Keratinocyte (primary cell): ENCODE measurements at regions not wholly inside any gene's neighbourhood (a gene's known extent, or its start where the extent isn't known, plus 50 kb on each side); places are given as distances from the start of the nearest gene placed in this dataset.

Experiments
- DNase-seq: peaks from one replicate; pipeline ENCODE4 v3.0.0-alpha.2; 2011; ENCODE audit warnings: low read depth, missing footprints, low spot score
- FAIRE-seq: peaks from 2 replicates; lab custom pipeline; 2011; peaks lifted over from hg19 to GRCh38; lab: Jason Lieb, UNC
- H2AFZ ChIP-seq: 2 replicates; pipeline ENCODE4 v1.6.0; 2012; ENCODE audit warnings: low read length, control low read depth, inconsistent platforms; ENCODE audit not compliant: control insufficient read depth
- H3K27ac ChIP-seq: 2 replicates; pipeline ENCODE4 v1.5.1; 2011; ENCODE audit warnings: low read length; ENCODE audit not compliant: control insufficient read depth, insufficient read depth
- H3K27me3 ChIP-seq: 3 replicates; pipeline ENCODE4 v1.6.0; 2011; ENCODE audit warnings: low read length; ENCODE audit not compliant: control insufficient read depth, insufficient read depth; ENCODE audit errors: extremely low read depth
- H3K36me3 ChIP-seq, 2 experiments: 2 replicates in 1 of 2; 3 replicates in 1 of 2; pipeline ENCODE4 v1.5.1; 2011; ENCODE audit warnings: low read length in 2 of 2, mild to moderate bottlenecking in 1 of 2; ENCODE audit not compliant: control insufficient read depth in 2 of 2, insufficient read depth in 2 of 2; ENCODE audit errors: extremely low read depth in 1 of 2
- H3K4me1 ChIP-seq: 3 replicates; pipeline ENCODE4 v1.5.1; 2011; ENCODE audit warnings: low read length; ENCODE audit not compliant: control insufficient read depth, insufficient read depth; ENCODE audit errors: extremely low read depth
- H3K4me2 ChIP-seq: 3 replicates; pipeline ENCODE4 v1.6.0; 2011; ENCODE audit warnings: low read depth, low read length; ENCODE audit not compliant: control insufficient read depth, insufficient read depth; ENCODE audit errors: extremely low read depth
- H3K4me3 ChIP-seq, 3 experiments: fragments of 200-600 bp in 1 of 3; sonication (generic) in 1 of 3; 2 replicates in 2 of 3; 3 replicates in 1 of 3; pipeline ENCODE4 v1.5.1; 2011 to 2016; ENCODE audit warnings: low read length in 3 of 3, mild to moderate bottlenecking in 3 of 3, control low read depth in 2 of 3, inconsistent platforms in 1 of 3, low read depth in 1 of 3, mixed read lengths in 1 of 3, mixed run types in 1 of 3, moderate library complexity in 1 of 3; ENCODE audit not compliant: control insufficient read depth in 2 of 3, insufficient read depth in 2 of 3; ENCODE audit errors: extremely low read depth in 1 of 3
- H3K79me2 ChIP-seq: 2 replicates; pipeline ENCODE4 v1.6.0; 2012; ENCODE audit warnings: low read length; ENCODE audit not compliant: control insufficient read depth, insufficient read depth
- H3K9ac ChIP-seq: 3 replicates; pipeline ENCODE4 v1.6.0; 2011; ENCODE audit warnings: low read length; ENCODE audit not compliant: control insufficient read depth, insufficient read depth; ENCODE audit errors: extremely low read depth
- H3K9me1 ChIP-seq: 3 replicates; pipeline ENCODE4 v1.6.0; 2011; ENCODE audit warnings: low read length; ENCODE audit not compliant: control insufficient read depth, insufficient read depth; ENCODE audit errors: extremely low read depth
- H3K9me3 ChIP-seq: 2 replicates; pipeline ENCODE4 v1.5.1; 2012; ENCODE audit warnings: low read depth, low read length; ENCODE audit not compliant: control insufficient read depth
- H4K20me1 ChIP-seq: 3 replicates; pipeline ENCODE4 v1.6.0; 2011; ENCODE audit warnings: low read length; ENCODE audit not compliant: control insufficient read depth, insufficient read depth; ENCODE audit errors: extremely low read depth
- CTCF ChIP-seq, 3 experiments: IDR thresholded peaks in 1 of 3; conservative IDR thresholded peaks in 1 of 3; optimal IDR thresholded peaks in 1 of 3; 2 replicates in 2 of 3; 3 replicates in 1 of 3; pipeline versions ENCODE3 to v1.5.1; 2011; ENCODE audit warnings: low read length in 3 of 3, mild to moderate bottlenecking in 3 of 3, moderate library complexity in 2 of 3, control low read depth in 1 of 3, inconsistent platforms in 1 of 3; ENCODE audit not compliant: insufficient read depth in 2 of 3; ENCODE audit errors: extremely low read depth in 1 of 3
- EZH2 ChIP-seq: IDR thresholded peaks from one replicate; pipeline ENCODE4 v1.6.1; 2012; ENCODE audit warnings: inconsistent platforms, mild to moderate bottlenecking, low read length, moderate library complexity
- dilution Hi-C: fragments of 300-500 bp; cut with MboI; formaldehyde crosslinking; loops from one replicate; pipeline ENCODE4 v1.7.0; 2020; ENCODE audit warnings: low sequenced_read_pairs; ENCODE audit not compliant: extremely low pct_ligation_motif_present

DNA sequence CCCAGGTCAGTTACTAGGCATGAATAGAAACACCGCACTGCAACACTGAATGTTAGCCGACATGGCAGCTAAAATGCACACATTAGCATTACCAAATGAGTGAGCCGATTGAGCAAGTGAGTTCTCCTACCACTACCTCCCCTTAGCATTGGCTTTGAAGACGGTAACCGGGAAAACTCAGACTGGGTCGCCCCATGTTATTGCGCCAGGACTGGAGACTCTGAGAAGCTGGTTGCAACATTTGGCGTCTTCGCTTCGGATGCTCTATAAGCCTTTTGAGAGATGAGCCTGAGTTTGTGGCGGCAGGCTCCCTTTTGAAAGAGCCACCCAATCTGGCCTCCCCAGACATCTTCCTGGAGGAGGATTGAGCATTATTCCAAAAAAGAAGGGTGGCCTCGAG is 68.5 kb upstream of the POMP start:
- Histone ChIP-seq H4K20me1 (no peaks in the 10 kb centered on the region), H3K79me2 (no peaks in the 10 kb centered on the region), H3K4me1 (no peaks in the 10 kb centered on the region), H3K27ac (no peak overlapping the region), H3K4me2 (no peak overlapping the region), H3K36me3 (no peaks in the 10 kb centered on the region), H3K9ac (no peak overlapping the region), H2AFZ (no peak overlapping the region), H3K4me3 (no peak overlapping the region), H3K27me3 (no peaks in the 10 kb centered on the region), H3K9me3 (no peaks in the 10 kb centered on the region), H3K9me1 (no peaks in the 10 kb centered on the region)
- TF ChIP-seq EZH2 (no peak), CTCF (optimal IDR thresholded peaks at IDR 0.05 in 1 of 3, IDR thresholded peaks at IDR 0.05 in 1 of 3, conservative IDR thresholded peaks at IDR 0.05 in 1 of 3; ENCODE audit: extremely low read depth in 1 of 3, insufficient read depth in 2 of 3, low read length in 3 of 3) (no peak)
- no peak for FAIRE-seq
- dilution Hi-C loops: no loop called here
- DNase-seq: no peak

- Histone ChIP-seq H3K4me3 (no peak overlapping the region), H4K20me1 (no peaks in the 10 kb centered on the region), H3K27me3 (no peaks in the 10 kb centered on the region), H3K9ac (no peak overlapping the region), H3K4me2 (no peak overlapping the region), H3K79me2 (no peaks in the 10 kb centered on the region), H3K36me3 (no peaks in the 10 kb centered on the region), H3K27ac (no peak overlapping the region), H3K9me3 (no peaks in the 10 kb centered on the region), H3K4me1 (no peaks in the 10 kb centered on the region), H3K9me1 (no peaks in the 10 kb centered on the region), H2AFZ (no peak overlapping the region)
- FAIRE-seq (no peak), DNase-seq (no peak)
- TF ChIP-seq EZH2: no peak
- no peak for TF ChIP-seq CTCF (optimal IDR thresholded peaks at IDR 0.05 in 1 of 3, IDR thresholded peaks at IDR 0.05 in 1 of 3, conservative IDR thresholded peaks at IDR 0.05 in 1 of 3; ENCODE audit: extremely low read depth in 1 of 3, insufficient read depth in 2 of 3, low read length in 3 of 3)
- dilution Hi-C loops: no loop called here
These were observed 70.6 kb upstream of the POMP start for GRCh38 chr13:28588296-28588695.
